GM19467 (cell line): ENCODE measurements at regions not wholly inside any gene's neighbourhood (a gene's known extent, or its start where the extent isn't known, plus 50 kb on each side); places are given as distances from the start of the nearest gene placed in this dataset.

Experiments
- ATAC-seq: cut with Tn5 transposase; IDR thresholded peaks from one replicate; pipeline ENCODE4 v1.9.1; 2021; ENCODE audit warnings: mild to moderate bottlenecking, moderate library complexity; ENCODE audit not compliant: unreplicated experiment

- no peak for ATAC-seq
Measured at GRCh38 chr12:97921979-97922722, 459.5 kb downstream of the RMST start.

- ATAC-seq = no peak
Measured at GRCh38 chr12:97923546-97923945, 460.9 kb downstream of the RMST start.

GRCh38 chr12:97924122-97924521, 461.5 kb downstream of the RMST start:
- ATAC-seq = no peak

- ATAC-seq = no peak
Measured at GRCh38 chr12:97927977-97928376, 465.4 kb downstream of the RMST start.

- ATAC-seq = no peak
Measured at GRCh38 chr12:97936165-97936564, 473.6 kb downstream of the RMST start.

- ATAC-seq = no peak
Measured at GRCh38 chr12:97938031-97938430, 475.4 kb downstream of the RMST start.

- ATAC-seq = no peak
Measured at GRCh38 chr12:97939156-97939555, 476.6 kb downstream of the RMST start.

- no peak for ATAC-seq
Measured at GRCh38 chr12:97940105-97940504, 477.5 kb downstream of the RMST start.

GRCh38 chr12:97940629-97941028, 478.0 kb downstream of the RMST start:
- ATAC-seq = no peak

- ATAC-seq = no peak
Measured at GRCh38 chr12:97941686-97942354, 479.2 kb downstream of the RMST start.

GRCh38 chr12:97943359-97943758, 480.8 kb downstream of the RMST start:
- no peak for ATAC-seq

- no peak for ATAC-seq
Measured at GRCh38 chr12:97944576-97944975, 482.0 kb downstream of the RMST start.

- ATAC-seq = no peak
Measured at GRCh38 chr12:97946701-97947100, 484.1 kb downstream of the RMST start.

GRCh38 chr12:97948591-97948990, 486.0 kb downstream of the RMST start:
- ATAC-seq = no peak

- no peak for ATAC-seq
Measured at GRCh38 chr12:97951239-97951638, 488.6 kb downstream of the RMST start.

- no peak for ATAC-seq
Measured at GRCh38 chr12:97951717-97952116, 489.1 kb downstream of the RMST start.

- no peak for ATAC-seq
Measured at GRCh38 chr12:97957109-97957508, 494.5 kb downstream of the RMST start.

GRCh38 chr12:97960225-97960624, 497.6 kb downstream of the RMST start:
- ATAC-seq = no peak

GRCh38 chr12:97960741-97961608, 498.4 kb downstream of the RMST start:
- peak; percentile 84 for ATAC-seq

- ATAC-seq = no peak
Measured at GRCh38 chr12:97967831-97968230, 505.2 kb downstream of the RMST start.

GRCh38 chr12:97968641-97969197, 506.1 kb downstream of the RMST start:
- no peak for ATAC-seq
